GM18867 (cell line): ENCODE measurements at regions not wholly inside any gene's neighbourhood (a gene's known extent, or its start where the extent isn't known, plus 50 kb on each side); places are given as distances from the start of the nearest gene placed in this dataset.

Source experiments
- ATAC-seq: cut with Tn5 transposase; IDR thresholded peaks from one replicate; pipeline ENCODE4 v1.9.1; 2021; ENCODE audit warnings: mild to moderate bottlenecking, moderate library complexity; ENCODE audit not compliant: unreplicated experiment

DNA sequence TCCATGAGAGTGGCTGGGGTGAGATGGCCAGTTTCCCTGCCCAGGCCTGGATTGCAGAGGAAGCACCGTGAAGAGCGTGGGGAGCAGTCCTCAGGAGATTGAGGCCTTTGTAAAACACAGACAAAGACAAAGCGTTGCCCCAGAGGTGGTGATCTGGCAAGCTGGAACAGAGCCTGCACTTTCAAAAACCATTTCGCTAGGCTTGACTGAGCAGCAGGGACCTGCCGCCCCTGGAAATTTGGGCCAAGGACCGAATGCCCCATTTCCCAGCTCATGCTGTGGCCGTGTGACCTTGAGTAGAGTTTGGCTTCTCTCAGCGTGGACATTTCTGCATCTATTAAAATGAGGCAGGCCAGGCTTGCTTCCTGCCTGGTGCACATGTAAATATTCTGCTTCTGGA is 381.4 kb downstream of the BCOR start:
- ATAC-seq, result no peak

DNA sequence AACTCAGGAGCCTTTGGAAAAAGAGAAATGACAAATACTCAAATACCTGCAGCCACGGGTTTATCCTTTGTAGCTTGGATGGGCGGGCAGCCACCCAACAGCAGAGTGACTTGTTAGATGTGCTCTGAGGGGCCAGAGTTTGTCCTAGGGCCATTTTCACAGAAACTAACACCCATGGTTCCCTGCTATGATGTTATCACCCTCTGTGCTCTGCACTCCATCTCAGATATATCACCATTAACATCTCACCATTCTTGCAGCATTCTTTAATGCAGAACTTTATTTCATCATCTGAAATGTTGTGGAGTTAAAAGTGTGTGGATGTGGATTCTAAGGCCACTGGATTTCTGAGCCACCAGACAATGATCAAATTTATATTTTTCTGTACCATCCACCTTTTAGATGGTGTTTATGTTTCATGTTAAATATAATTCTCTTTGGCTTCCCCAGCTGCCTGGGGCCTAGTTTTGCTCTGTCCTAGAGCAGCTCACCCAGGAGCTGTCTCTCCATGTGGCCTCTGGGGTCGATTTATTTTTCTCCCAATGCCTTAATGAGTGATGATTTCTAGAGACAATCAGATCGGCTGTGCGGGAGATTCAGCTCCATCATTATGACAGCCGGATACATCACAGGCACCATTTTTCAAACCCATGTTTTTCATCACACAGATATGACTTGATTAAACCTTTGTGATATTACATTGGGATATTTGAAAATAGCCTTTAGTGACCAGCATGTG is 380.8 kb downstream of the BCOR start:
- ATAC-seq, result no peak

DNA sequence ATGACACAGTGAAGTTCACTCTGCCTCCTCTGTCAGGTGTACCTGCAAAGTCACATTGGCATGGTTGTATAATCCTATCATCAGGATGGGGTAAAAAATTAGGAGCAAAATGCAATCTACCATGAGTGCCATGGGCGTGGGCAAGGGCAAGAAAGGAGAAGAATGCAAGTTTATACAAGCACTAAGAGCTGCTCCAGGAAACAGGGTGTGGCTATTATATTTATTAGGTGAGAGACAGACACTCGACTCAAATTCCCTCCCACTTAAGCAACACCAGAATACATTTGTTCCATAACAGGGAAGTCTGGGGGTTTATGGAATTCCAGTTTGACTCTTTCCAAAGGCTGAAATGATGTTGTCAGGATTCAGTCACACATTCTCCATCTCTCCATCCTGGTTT is 378.8 kb downstream of the BCOR start:
- ATAC-seq, result no peak

DNA sequence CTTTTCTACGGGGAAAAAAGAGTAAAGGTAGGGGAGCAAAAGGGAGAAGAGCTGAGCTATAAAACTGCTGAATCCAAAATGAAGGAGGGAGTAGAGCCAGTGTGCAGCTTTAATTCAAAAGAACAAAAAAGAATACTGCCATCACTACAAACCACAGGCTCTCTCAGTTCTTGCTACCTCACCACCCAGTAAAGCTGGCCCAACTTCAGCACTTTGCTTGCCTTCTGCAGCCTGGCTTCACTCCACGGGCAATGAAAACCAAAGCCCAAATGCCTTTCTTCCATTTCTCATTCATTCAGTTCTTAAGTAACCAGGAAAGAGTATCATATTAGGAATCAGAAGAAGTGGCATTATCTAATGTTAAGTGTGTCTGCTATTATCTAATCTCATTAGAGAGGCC is 376.8 kb downstream of the BCOR start:
- ATAC-seq, result no peak

DNA sequence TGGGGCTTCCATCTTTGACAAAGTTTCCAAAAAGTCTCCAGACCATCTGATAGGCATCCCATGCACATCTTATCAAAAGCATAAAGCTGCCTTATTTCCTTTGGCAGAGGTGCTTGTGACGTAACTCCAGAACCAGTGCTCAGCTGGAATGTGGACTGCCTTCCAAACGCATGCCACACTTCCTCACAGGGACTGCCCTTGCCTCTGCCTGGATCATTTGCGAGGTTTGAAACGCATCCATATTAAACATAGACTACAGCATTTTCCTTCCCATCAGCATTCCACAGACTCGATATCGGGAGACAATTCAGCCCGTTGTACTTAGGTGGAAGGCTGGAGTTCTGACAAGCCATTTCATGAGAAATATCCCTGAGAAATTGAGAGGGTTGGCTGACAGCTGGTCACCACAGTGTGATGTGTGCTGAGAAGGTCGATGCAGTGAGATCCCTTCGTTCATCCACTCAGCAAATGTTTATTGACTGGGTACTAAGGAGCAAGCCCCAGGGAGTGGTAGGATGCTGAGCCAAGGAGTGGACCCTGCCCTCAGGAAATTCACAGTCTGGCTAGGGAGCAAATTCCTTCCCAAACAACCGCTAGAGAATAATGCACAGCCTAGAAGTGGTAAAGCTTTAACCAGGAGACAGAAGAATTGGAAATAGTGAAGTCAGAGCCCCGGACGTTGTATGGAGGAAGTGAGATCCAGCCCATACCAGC is 376.0 kb downstream of the BCOR start:
- no peak for ATAC-seq

DNA sequence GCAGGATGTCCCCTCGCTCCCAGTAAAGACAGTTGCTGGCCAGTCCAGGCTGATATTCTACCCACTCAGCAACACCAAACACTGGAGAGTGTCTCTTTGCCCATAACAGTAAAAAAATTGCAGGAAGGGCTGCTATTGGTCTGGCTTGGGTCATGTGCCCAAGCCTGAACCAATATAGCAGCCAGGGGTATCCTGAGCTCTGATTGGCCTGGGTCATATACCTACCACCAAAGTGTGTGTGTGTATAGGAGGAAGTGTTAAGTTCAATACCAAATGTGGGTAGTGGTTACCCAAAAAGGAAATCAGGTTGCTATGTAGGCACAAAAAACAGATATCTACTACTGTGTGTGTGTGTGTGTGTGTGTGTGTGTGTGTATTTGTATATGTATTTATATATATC is 373.2 kb downstream of the BCOR start:
- ATAC-seq, result no peak

DNA sequence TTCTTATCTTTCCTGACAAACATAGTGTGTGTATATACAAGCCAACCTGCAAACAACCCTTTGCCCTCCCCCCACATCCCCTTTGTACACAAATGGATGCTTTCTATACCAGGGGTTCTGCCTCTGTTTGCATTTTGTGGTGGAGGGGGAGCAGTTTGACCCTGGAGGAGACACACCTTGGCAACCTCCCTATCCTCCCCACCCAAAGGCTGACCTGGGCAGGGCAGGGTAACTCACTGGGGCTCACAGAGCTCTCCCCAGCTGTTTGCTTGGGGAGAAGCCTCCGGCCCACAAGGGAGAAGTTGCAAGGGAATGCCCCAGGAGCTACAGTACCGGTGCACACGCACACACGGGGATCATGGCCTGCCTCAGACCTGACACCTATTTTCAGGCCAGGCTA is 372.6 kb downstream of the BCOR start:
- no peak for ATAC-seq

DNA sequence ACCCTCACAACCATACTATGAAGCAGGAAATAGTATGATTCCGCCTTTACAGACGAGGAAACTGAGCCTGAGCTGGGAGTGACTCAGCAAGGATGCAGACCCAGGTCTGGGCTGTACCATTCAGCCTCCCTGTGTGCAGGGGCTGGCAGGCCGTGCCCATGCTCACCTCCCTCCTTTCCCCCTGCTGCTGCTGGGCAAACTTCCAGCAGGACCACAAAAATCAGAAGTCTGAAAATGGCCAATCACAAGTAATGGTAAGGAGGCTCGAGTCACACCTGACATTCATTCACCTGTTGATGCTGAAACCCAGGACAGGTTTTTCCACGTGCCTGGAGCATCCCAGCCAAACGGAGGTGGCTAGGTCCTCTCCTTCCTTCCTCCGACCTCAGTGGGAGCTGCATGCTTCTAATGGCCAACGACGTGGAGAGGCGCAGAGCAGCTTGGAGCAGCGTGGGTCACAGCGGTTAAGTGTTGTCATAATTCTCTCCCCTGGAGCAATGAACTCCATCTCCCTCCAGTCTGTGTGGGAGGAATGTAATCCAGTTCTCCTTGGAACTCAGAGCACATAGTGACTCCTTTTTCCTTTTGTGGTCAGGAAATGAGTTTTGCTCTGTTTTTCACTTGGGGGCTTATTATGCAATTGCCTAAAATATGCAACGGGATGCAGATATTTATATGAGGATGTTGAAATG is 371.7 kb downstream of the BCOR start:
- no peak for ATAC-seq

DNA sequence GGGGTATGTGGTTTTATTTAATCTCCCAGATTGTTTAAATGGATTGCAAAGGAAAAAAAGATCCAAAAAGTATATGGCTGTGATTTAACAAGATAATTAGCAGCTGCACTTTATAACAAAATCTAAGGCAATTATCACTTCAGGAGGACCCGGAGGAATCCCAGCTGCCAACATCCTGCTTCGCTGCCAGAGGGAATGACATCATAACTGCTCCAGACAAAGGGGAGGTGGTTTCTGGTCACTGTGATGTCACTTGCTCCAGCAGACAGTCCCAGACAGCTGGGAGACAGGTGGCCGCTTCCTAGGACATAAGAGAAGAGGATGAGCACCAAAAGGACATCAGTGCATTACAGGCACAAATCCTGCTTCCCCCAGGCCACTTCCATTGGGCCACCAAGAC is 371.0 kb downstream of the BCOR start:
- no peak for ATAC-seq

DNA sequence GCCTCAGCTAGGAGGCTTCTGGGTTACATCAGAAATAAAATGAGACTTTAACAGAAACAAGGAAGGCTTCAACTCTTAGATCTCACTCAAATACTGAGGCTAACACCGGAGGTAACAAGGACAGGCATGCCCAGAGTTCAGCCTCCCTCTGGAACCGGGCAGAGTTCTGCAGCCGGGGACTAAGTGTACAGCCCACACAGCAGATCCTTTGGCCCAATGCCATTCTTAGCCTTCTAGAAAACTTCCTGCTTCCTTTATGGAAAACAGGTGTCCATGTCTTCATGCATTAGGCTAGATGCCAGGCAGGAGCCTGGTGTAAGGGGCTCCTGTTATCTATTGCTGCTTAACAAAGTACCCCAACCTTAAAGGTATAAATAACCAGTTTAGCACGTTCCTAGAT is 369.7 kb downstream of the BCOR start:
- no peak for ATAC-seq

DNA sequence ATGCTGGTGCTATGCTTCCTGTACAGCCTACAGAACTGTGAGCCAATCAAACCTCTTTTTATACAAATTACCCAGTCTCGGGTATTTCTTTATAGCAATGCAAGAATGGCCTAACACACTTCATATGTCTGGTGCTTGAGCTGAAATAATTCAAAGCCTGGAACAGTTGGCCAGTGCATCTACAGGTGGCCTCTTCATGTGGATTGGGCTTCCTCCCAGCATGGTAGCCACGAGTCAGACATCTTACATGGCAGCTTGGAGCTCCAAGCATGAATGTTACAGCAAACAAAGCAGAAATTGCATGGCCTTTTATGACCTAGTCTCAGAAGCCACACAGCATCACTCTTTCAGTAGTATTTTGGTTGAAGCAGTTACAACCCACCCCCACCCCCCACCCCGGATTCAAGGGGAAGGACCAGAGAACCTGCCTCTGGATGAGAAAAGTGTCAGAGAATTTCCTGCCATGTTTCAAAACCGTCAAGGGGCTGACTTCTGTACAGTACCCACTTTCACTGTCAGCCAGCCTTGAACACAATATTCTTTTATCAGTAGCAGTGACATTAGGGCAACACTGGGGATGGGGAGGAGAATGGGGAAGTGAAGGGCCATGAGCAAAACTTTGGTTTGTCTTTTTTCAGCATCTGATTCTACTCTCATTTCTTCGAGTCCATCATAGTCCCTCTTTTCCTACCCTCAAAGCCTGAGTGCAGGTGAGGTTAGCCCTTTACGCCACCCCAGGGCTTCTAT is 368.7 kb downstream of the BCOR start:
- ATAC-seq, result no peak

DNA sequence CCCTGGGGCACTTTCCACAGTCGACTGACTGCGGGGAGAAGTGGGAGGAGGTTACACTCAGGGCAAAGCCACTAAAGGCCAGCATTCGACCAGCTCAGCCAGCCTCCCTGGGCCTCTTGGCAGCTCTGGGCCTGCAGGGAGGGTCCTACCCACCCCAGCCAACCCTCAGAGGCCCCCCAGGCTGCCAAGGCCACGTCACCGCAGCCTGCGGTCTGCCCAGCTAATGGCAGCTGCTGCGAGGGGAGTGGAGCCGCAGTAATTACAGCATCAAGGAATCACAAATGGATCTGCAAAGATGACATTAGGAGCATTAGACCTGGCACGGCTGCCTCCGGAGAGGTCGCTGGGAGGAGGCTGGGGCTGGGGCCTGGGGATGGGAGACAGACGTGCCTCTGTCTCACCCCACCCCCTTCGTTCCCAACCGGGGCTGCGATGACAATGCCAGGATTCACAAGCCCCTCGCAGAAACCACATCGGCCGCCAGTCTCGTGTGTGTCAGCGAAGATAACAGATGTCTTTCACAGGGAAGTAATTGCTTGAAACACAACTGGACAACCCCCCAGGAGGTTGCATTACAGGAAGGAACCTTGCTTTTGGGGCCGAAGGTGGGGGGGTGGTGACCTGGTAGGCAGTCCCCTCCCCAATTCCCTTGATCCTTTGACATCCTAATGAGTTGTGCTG is 367.6 kb downstream of the BCOR start:
- ATAC-seq, result no peak

DNA sequence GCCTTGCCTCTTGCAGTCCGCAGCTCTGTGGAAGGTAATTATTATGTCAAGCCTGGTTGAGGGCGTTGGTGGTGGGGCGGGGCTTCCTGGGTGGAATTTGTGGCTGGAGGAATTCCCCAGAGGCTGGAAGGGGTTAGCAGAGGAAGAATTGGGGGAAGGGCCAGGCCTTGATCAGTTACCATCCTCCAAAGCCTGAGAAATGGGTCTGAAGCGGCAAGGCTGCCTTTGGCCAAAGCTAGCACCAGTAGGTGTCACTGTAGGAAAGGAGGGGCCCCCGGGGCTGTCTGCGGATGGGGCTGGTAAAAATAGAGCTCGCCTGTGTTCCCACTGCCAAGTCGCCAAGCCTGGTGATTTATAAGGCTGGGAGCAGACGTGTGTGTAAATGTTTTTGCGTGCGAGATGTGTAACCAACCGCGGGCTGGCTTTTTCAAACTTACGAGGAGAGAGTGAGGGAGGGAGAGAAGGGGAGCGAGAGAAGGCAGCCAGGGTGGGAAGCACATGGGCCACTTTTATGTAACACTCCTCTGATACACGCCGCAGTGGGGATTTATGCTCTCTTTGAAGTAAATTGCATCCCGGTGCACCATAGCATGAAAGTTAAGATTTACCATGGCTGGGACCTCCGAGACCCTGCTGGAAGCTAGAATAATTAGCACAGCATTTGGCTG is 367.0 kb downstream of the BCOR start:
- no peak for ATAC-seq

DNA sequence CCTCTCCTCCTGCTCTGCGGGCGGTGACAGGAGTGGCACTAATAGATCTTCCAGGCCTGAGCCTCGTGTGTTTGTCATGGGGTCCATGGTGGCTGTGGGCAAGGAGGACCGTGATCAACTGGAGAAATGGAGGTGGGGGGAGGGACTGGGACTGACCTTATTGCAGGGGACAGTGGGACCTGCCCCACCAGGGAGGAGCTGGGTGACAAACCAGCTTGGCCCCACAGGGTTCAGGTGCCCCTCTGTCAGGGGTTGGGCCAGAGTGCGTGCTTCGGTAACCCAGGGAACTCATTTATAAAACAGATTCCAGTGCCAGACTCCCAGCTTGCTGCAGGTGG is 366.5 kb downstream of the BCOR start:
- ATAC-seq, result no peak

DNA sequence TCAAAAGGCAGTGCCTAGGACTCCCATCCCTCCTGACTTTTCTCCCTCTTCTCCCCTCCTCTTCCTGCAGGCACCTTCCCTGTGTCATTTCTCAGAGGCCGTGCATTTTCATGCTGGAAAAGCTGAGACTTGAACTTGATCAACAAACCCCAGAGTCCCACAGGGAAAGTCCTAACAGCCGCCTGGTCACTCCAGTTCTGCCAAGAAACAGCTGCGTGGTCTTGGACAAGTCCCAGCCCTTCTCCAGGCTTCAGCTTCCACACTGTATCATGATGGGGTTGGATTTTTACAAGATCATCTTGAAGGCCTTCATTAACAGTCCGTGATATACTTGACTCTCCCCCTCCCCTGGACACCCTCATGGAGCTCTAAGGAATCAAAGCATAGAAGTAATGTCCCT is 366.0 kb downstream of the BCOR start:
- ATAC-seq, result no peak

DNA sequence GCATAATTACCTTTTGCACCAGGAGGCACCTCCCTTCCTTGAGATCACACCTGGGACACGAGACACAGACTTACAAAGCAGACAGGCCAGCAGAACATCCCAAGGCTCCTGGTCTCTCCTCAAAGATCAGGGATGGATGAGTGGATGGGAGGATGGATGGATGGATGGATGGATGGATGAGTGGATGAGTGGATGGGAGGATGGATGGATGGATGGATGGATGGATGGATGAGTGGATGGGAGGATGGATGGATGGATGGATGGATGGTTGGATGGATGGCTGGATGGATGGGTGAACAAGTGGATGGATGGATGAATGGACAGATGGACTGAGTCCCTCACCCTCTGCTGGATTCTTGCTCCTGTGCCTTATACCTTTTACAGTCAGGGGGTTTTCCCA is 364.0 kb downstream of the BCOR start:
- no peak for ATAC-seq

DNA sequence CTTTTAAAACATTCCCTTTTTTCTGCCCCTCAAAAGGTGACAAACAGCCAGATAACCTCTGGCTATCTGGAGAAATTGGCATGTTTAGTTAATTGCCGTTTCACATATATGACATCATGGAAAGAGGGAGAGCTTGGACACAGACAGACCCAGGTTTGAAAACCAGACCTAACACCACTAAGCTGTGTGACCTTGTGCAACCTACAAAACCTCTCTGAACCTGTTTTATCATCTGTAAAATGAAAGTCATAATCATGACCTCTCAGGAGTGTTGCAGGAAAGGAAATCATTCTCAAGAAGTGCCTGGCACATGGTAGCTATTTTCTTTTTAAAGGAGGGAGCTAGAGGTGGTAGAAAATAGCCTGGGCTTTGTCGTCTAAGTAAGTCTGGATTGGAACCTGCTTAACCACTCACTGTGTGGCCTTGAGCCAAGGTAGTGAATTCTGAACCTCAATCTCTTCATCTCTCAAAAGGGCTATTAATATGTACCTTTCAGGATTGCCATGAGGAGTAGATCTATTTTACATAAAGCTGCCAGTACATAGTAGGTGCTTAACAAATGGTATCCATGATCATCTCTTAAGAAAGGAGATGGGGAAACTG is 363.5 kb downstream of the BCOR start:
- no peak for ATAC-seq

DNA sequence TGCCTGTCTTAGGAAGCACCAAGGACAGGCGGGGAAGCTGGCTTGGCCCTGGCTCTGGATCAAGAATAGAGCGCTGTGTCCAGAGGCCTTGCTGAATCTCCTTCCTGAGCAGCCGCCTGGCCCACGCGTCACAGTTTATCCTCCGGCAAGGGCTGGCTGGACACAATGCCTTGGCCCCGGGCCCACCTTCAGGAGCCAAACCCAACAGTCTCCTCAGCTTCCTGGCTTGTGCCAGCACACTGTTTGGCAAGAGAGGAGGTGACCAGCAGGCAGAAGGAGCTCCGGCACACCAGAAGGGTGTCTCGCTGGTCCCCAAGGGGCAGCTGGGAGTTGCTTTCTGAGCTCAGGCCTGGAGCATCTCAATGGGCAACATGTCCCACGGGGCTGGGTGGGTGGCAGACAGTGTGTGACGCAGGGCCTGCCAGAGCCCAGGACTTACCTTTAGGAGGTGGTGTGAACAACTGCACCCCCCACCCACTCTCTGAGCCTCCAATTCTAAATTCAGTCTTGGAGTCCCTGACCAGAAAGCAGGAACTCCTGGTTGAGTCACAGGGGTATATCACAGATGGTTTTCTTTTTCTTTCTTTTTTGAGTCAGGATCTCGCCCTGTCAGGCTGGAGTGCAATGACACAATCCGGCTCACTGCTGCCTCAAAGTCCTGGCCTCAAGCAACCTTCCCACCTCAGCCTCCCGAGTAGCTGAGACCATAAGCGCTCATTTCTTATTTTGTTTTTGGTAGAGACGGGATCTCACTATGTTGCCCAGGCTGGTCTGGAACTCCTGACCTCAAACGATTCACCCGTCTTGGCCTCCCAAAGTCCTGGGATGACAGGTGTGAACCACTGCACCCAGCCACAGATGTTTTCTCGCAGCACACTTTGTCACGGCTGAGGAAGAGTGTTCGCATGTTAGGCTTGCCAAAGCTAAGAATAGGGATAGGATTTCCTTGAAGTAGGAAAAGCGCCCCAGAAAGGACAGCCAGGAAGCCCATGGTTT is 361.2 kb downstream of the BCOR start:
- ATAC-seq, result no peak

DNA sequence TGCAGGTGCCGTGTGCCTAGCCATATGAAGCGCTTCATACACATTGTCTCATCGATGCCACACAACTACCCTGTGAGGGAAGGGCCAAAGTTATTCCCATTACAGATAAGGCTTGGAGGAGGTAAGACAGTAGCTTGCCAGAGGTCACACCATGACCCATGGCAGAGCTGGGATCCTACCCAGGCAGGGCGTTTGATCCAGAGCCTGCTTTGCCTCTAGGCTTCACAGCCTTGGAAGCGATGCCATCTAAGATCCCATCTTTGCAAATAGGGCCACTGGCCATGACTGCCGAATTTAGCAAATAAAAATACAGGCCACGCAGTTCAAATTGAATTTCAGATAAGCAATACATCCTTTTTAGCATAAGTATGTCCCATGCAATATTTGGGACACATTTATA is 358.2 kb downstream of the BCOR start:
- ATAC-seq, result no peak
